Hepatocyte (in vitro differentiated cells): ENCODE measurements at regions not wholly inside any gene's neighbourhood (a gene's known extent, or its start where the extent isn't known, plus 50 kb on each side); places are given as distances from the start of the nearest gene placed in this dataset.

Source experiments
- EZH2 ChIP-seq: fragments of 200-600 bp; sonication (generic); IDR thresholded peaks from 2 replicates; pipeline ENCODE4 v1.6.1; 2016; ENCODE audit warnings: antibody characterized with exemption, mild to moderate bottlenecking, borderline replicate concordance
- EZH2phosphoT487 ChIP-seq: fragments of 200-600 bp; sonication (generic); IDR thresholded peaks from one replicate; pipeline ENCODE4 v1.6.1; 2018; ENCODE audit warnings: antibody characterized with exemption, mild to moderate bottlenecking, low read depth, moderate library complexity; ENCODE audit not compliant: unreplicated experiment, severe bottlenecking

DNA sequence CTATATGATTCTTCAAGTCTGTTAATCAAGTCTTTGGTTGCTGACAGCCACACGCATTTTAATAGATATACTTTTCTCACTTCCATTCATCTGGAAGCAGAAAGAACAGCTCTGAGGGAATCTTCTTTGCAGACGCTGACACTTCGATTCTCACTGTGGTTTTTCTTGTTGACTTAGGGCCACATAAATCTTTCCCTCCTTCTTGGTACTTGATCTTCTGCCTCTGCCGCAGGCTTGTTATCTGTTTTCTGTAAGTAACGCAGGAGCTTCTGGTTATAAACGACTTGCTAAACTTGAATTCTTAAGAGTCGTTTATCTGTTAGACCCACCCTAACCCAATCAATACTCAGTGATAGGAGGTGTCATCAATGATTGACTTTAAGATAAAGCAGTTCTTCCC lies 268.8 kb upstream of the SULF2 start:
- TF ChIP-seq EZH2 (no peak), EZH2phosphoT487 (no peak)
